ENCODE measurements at regions not wholly inside any gene's neighbourhood (a gene's known extent, or its start where the extent isn't known, plus 50 kb on each side); places are given as distances from the start of the nearest gene placed in this dataset.

DNA sequence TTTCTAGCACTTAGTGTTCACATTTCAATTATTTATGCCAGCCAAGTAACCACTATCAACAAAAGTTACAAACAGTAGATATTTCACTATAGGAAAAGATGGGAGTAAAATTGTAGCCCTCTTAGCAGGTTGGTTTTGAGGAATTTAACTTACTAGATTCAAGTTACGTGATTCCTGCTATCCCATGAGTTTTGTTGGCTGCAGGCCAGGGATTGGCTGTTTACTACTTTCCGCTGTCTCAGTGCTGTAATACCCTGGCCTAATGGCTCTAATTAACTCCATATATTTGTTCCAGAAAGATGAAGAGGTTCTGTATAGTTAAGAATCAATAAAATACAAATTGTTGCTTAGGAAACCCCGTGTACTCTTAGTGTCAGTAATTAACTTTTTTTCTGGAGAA lies 55.5 kb upstream of the MAGED1 start:
- TF ChIP-seq, protein P1, sequence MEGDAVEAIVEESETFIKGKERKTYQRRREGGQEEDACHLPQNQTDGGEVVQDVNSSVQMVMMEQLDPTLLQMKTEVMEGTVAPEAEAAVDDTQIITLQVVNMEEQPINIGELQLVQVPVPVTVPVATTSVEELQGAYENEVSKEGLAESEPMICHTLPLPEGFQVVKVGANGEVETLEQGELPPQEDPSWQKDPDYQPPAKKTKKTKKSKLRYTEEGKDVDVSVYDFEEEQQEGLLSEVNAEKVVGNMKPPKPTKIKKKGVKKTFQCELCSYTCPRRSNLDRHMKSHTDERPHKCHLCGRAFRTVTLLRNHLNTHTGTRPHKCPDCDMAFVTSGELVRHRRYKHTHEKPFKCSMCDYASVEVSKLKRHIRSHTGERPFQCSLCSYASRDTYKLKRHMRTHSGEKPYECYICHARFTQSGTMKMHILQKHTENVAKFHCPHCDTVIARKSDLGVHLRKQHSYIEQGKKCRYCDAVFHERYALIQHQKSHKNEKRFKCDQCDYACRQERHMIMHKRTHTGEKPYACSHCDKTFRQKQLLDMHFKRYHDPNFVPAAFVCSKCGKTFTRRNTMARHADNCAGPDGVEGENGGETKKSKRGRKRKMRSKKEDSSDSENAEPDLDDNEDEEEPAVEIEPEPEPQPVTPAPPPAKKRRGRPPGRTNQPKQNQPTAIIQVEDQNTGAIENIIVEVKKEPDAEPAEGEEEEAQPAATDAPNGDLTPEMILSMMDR (IDR thresholded peaks at IDR 0.05; ENCODE audit: low read depth, low read length) = no peak
- Histone ChIP-seq H3K27me3 (ENCODE audit: control insufficient read depth, insufficient read depth, low read length) (no peaks in the 10 kb centered on the region), H3K27ac (ENCODE audit: low read depth, low read length) (no peak overlapping the region), H3K9me3 (ENCODE audit: control insufficient read depth, insufficient read depth, low read length) (no peaks in the 10 kb centered on the region), H3K4me3 (ENCODE audit: low read depth, low read length) (no peak overlapping the region)
- ChIA-PET CTCF (no interaction called here), POLR2A (no interaction called here)
- no peak for DNase-seq (ENCODE audit: low read depth, low spot score)

Data from AG04450 (cell line).